Brain pericyte (primary cell): ENCODE measurements at regions not wholly inside any gene's neighbourhood (a gene's known extent, or its start where the extent isn't known, plus 50 kb on each side); places are given as distances from the start of the nearest gene placed in this dataset.

ENCODE experiments used
- DNase-seq: peaks from one replicate; pipeline ENCODE4 v3.0.0-alpha.2; 2012; ENCODE audit warnings: low read depth, low spot score

DNA sequence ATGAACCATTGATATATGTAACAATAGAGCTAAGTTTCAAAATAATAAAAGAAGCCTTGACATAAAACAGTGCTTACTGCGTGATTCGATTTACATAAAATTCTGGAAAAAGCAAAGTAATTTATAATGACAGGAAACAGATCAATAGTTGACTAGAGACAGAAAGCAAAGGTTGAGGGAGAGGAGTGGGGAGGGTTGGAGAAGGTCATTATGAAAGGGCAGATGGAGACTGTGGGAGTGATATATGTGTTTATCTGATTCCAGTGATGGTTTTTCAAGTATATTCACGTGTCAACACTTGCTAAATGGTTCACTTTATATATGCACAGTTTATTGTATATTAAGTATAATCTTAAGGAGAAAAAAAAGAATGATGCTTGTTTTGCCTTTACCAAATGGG lies 1885.7 kb upstream of the NUDT12 start:
- no peak for DNase-seq

DNA sequence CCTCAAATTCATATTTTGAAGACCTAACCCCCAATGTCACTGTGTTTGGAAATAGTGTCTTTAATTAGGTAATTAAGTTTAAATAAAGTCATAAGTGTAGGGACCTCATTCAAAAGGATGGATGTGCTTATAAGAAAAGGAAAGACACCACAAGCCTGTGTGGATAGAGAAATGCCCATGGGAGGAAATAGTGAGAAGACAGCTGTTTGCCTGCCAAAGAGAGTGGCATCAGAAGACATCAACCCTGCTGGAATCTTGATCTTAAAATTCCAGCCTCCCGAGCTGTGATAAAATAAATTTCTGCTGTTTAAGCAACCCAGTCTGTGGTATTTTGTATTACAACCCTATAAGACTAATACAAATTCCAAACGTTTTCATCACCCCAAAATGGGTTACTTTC lies 1867.9 kb upstream of the NUDT12 start:
- no peak for DNase-seq

DNA sequence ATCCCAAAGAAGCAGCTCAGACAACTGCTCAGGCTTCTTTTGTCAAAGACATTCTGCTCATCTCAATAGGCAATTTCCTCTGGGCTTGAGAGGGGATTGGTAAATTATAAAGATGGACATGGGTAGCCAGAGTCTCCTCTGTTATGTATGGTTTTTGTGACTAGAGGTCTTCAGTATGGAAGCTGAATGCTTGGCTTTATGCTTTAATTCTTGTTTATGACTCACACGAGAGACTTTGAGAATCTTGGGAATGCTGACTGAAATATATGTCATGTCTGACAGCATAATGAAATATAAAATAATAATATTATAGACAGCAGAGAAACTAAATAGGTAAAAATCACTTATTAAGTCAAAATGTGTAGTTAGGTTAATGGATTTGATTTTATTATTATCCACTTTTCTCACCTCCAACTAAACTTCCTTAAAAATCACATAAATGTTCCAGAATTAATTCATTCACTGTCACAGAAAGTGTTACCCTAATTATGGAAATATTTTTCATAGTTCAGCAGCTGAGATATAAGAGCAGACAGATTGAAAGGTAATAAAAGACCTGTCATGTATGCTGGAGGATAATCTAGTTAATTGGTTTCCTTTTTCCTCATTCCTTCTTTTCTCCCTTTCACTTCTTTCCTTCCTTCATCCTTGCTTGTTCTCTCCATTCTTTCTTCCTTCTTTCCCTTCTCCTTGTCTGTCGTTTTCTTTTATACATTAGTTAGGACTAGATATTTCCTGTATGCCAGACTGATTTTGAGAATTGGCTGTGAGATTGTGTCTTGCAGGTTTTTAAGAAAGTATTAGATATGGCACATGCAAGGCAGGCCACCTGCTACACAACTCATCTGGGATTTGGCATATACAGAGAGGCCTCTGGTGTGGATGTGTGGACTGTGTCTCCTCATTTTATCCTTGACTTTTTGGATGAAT lies 1866.1 kb upstream of the NUDT12 start:
- no peak for DNase-seq

DNA sequence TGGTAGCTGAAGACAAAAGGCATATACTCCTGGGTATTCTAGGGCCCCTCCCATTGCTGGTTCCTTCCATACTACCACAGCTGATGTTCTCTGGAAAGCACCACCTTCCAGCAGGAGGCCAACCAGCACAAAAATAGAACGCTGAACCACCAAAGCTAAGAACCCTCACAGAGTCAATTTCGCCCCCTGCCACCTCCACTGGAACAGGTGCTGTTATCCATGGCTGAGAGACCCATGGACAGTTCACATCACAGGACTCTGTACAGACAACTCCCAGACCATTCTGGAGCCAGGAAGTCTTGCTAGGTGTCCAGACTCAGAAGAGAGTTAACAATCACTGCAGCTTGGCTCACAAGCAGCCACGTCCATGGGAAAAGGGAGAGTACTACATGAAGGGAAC lies 1851.5 kb upstream of the NUDT12 start:
- DNase-seq: no peak

DNA sequence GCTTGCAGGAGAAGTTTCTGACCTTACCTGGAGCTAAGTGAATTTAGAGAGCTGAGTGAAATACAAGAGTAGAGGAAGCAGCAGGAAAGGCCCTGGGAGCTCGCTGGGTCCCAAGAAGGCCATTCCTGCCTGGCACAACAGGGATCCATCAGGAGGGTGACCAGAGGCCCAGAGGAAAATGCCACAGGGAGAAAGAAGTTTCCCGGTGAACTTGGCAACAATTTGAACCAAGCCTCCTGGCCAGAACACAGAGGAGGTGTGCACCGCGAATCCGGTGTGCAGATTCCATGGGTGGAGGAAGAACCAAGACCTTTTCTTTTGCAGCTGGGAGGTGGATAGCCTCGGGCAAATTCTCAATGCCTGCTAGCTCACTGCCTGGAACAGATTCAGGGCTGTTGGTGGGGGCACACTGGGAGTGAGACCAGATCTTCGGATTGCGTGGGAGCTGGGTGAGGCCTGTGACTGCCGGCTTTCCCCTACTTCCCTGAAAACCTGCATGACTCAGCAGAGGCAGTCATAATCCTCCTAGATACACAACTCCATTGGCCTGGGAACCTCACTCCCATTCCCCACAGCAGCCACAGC lies 1850.9 kb upstream of the NUDT12 start:
- no peak for DNase-seq

DNA sequence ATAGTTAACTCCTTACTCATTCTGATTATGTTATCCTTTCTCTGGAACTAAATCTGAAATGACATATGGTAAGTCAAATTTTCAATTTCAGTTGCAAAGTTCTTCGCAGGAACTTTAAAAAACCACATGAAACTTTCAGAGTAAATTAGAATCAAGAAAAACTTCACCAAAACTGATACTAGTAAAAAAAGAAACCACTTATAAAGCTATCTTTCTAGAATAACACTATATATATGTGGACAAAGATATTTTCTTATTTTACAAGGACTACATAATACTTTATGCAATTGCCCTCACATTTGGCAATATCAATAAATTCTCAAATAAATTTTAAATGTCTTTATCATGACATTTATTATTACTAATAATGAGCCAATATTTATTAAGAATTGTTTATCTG lies 1847.1 kb upstream of the NUDT12 start:
- no peak for DNase-seq

DNA sequence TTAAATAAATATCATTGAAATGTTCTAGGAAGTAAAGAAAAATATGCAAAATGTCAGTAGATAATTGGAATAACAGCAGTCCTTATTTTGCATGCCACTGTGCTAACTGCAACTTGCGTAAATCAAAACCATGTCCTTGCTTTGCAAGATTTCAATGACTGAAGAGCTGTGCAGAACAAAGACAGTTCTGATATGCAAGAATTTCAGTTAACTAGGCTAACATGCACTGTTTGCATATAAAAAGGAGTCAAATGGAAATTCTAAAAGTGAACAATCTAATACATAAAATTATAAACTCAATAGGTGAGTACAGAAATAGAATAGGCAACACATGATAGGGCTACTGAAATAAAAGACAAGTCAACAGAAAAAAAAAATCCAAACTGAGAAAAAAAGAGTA lies 1844.6 kb upstream of the NUDT12 start:
- no peak for DNase-seq

DNA sequence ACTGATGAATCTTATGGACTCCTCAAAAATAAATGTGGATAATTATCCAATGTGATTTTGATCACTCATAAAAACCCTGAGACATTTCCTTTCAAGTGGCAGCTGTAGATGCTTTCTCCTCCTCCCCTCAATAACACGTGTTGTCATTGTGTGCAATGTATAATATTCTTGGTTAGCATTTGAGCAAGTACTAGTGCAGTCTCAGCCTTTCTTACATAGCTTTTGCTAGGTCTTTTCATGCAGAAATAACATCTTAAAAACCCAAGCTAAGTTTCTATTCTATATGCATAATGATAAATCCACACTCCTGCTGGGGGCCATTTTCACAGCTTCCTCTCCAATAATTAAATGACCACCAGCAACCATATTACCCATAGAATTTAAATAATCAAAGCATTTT lies 1835.2 kb upstream of the NUDT12 start:
- DNase-seq: no peak

DNA sequence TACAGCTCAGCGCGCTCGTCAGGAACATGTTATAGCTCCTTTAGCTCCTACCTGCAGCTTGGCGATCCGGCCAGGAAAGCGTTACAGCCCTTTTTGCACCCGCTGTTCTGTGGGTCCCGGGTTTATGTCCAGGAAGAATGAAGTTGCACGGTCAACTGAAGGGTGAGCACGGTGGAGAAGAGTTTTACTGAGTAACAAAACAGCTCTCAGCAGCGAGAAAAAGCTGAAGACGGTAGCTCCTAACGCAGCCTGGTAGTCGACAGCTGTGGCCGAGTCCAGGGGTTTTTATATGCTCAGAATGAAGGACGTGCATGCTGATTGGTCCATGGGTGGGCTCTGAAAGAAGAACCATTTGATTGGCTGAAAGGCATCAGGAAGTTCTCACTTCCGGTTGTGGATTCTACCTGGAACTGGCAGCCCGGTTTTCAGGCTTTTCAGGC lies 1830.1 kb upstream of the NUDT12 start:
- no peak for DNase-seq

DNA sequence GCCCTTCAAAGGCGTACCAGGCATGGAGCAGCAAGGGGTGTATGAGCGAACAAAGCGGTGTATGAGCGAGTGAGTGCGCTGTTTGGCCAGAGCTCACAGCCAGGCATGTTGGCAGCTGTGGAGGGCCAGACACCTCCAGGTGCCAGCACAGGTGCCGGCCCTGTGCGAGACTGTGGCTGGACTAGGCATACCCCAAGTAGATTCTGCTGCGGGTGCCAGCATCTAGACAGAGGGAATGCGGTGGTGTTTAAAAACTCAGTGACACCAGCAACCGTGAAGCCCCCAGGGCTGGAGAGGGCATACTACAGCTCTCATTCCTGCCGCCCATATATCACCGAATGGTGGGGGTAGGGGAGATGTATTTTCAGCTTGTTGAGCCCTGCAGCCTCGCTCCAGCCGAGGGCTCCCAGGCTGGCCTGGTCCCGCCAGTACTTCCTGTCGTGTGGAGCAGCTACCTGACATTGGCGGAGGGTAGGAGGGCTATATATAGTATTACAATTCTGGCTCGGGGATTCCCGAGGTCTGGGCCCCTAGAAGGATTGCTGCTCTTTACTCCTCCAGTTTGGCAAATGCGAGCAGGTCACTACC lies 1829.6 kb upstream of the NUDT12 start:
- DNase-seq: no peak

DNA sequence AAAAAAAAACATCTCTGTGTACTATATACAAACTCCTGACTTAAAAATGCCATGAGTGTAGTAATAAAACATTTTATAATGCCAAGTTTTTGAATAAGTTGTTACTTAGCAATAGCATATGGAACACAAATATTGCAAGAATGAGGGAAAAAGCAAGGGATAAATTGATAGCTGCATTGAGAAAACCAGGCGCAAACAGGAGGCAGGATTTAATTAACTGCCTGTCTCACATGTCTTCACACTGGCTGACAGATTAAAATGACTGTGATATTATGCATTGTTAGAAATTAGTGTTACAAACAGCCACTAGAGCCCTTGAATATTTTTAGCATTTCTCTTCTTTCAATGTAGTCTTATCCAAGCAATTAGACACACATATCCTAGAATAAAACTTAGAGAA lies 1817.5 kb upstream of the NUDT12 start:
- no peak for DNase-seq

DNA sequence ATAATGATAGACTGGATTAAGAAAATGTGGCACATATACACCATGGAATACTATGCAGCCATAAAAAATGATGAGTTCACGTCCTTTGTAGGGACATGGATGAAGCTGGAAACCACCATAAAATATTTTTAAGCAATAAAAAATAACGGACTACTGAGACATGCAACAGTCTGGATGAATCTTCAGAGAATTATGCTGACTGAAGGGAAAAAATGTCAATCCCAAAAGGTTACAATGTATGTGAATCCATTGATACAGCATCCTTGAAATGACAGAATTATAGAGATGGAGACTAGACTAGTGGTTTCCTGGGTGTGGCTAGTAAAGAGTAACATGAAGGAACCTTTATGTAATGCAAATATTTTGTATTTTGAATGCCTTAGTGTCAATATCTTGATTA lies 1808.6 kb upstream of the NUDT12 start:
- DNase-seq: no peak

DNA sequence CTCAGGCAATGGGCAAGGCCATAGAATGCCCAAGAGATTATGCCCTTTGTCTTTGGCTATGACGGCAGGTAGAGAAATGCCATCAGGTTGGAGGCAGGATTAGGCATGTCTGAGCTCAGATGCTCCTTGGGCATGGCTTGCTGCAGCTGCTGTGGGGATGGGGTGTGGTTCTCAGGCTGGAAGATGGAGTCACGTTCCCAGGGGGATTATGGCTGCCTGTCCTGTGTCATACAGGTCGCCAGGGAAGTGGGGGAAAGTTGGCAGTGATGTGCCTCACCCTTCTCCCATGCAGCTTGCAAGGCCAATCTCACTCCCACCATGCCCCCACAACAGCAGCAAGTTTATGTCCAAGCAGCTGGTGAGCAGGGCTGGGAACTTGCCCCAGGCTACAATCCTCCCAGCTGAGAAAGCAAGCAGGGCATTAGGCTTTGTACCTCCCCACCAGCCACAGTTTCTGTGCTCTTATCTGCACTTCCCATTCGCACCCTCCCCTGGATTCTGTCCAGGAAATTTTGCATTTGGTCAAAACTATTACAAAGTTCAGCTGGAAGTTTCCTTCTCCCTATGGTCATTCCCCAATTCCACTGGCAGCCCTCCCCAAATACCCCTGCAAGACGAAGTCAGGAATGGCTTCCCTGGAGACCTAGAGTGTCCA lies 1788.0 kb upstream of the NUDT12 start:
- DNase-seq: no peak

DNA sequence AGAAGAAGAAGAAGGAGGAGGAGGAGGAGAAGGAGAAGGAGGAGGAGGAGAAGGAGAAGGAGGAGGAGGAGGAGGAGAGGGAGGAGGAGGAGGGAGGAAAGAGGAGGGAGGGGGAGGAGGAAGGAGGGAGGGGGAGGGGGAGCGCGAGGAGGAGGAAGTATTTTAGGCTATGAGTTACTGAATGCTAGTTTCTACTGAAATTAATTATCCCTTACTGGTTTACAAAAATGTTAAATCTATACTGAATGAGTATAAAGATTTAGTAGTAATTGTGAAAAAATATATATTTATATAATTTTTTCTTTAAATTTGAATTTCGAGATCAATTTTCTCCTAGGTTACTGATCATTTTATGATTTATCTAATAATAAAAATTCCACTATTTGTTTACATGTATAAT lies 1769.0 kb upstream of the NUDT12 start:
- no peak for DNase-seq

DNA sequence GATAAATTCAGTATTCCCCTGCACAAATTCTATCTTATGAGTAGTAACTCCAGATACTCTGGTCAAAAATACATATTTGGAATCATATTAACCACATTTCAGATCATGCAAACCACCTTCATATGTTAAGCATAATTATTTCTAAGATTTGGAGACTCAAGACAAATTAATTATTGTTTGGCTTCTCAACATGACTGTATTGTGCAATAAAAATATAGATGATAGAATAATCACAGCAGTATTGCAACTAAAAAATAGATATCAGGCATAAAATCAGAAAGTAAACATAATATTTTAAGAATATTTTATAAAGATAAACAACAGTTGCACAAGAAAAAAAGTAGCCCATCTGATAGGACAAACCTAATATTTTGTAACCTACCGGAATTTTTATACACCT lies 1767.6 kb upstream of the NUDT12 start:
- no peak for DNase-seq

DNA sequence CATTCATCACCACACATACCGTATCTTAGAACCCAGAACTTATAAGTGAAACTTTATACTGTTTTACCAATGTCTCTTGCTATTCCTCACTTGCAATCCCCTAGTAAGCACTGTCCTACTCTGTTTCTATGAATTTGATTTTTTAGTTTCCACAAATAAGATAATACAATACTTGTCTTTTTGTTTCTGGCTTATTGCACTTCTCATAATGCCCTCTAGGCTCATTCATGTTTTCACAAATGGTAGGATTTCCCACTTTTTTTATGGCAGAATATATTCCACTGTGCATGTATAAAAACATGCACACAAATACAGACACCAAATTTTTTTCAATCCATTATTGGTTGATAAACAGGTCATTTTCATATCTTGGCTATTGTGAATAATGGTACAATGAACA lies 1742.3 kb upstream of the NUDT12 start:
- no peak for DNase-seq

DNA sequence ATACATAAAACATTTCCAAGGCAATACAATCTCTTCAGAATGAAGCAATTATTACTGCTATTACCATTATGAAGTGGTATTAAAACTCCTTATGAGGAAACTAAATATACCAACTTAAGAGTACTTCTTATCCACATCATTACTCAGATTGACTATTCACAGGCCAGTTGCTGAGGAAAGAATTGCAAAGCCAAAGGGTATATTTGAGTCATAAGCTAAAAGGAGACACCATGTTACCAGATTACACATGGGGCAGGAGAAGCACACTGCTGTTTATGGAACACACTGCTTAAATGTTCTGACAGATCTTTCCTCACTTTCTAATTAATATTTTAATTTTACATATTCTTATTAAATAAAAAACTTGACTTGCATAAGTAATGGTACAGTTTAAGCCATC lies 1726.4 kb upstream of the NUDT12 start:
- no peak for DNase-seq

DNA sequence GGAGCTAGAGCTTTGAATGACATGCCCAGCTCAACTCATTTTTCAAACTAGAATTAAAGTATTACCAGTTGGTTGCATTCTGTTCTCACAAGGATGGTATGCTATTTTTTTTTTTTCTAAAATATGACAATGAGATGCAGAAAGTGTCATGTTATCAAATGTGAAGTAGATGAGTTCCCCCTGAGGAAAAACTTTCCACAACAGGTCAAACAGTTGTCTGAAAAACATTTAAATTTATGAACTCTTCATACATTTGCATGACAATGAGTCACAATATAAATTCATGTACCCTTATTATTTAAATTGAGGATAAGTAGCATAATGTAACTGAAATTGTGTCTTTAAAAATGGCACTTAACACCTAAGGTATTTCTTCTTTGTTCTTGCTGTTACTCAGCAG lies 1720.5 kb upstream of the NUDT12 start:
- DNase-seq: no peak

DNA sequence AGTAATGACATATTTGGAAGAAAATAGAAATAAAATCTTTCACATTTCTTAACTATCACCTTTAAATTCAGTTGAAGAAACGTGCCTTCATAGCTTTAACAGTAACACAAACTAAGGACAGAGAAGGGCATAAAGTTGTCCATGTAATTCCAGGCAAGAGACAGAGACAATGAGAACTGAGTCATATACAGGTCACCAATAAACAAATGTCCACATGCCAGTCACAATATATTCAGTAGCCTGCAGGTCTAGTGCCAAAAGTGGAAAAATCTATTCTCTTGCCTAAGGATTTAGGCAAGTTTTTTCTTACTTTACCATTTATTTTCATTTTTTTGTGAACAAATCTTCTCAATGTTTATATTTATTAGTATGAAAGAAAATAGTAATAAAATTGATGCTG lies 1711.5 kb upstream of the NUDT12 start:
- DNase-seq: no peak

DNA sequence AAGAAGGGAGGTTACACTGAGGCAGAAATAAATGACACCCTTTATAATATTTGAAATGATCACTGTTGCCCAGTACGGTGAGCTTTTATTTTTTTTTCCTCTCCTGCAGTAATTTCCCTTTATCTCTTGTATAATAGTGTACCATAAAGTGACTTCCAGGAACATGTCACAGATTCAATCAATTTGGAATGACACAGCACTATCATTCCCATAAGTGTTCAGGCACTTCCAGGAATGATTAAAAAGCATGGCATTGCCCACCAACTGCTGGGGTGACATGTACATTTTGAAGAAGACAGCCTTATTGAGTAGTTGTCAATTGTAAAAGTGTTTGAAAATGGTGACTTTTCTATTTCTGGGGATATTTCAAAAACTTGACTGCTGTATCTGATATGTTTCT lies 1700.9 kb upstream of the NUDT12 start:
- DNase-seq: no peak

DNA sequence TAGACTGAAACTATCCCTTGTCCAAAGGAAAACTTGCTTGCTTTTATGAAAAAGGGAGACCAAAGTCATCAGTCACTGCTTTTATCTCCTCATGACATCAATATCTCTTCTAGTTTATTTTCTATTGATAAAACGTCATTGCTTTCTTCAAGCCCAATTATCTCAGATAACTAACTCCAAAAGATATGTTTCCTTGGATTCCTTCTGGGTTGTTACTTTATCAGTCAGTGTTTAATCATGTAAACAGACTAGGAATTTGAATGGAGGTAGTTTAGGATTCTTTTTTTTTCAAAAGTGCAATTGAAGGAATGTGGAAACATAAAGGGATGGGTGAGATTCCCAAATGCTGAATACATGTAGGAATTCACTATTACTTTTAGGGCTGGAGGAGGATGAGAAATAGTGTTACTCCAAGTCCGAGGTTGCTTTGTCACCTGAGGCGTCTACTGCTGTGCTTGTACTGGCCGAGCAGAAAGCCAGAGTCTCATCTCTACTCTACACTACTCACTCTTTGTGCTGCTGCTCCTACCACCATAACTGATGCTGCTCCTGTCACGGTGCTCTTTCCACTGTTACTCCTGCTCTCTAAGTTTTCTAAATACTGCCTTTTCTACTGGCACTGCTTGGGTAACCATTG lies 1697.1 kb upstream of the NUDT12 start:
- no peak for DNase-seq

DNA sequence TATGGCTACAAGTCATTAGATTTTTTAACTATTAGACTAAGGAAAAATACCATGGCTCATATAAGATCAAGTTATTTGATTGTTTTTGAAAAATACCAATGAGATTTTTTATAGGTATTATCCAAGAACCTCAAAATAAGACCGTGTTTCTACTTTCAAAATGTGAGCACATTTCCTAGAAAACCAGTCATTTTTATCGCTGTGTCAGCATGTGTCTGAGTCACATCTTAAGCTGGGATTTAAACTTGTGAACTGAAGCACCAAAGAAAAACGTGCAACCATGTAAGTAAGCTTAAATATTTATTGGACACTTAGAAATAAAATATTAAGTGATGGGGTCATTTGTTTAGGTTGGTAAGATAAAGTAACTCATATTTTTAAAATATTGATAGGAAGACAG lies 1676.0 kb upstream of the NUDT12 start:
- DNase-seq: no peak
